NT2/D1 (cell line): ENCODE measurements at regions not wholly inside any gene's neighbourhood (a gene's known extent, or its start where the extent isn't known, plus 50 kb on each side); places are given as distances from the start of the nearest gene placed in this dataset.

Experiments used
- DNase-seq: peaks from one replicate; pipeline ENCODE4 v3.0.0-alpha.2; 2011; ENCODE audit warnings: low read depth, low spot score
- H3K27me3 ChIP-seq: 2 replicates; pipeline ENCODE4 v1.6.0; 2011; ENCODE audit warnings: mild to moderate bottlenecking; ENCODE audit not compliant: insufficient read length, insufficient read depth
- H3K36me3 ChIP-seq: 2 replicates; pipeline ENCODE4 v1.6.1; 2011; ENCODE audit warnings: mild to moderate bottlenecking, low read length, mixed read lengths; ENCODE audit not compliant: insufficient read depth, insufficient read length
- H3K4me1 ChIP-seq: 2 replicates; pipeline ENCODE4 v1.5.1; 2011; ENCODE audit not compliant: insufficient read depth, insufficient read length
- H3K4me3 ChIP-seq: 2 replicates; pipeline ENCODE4 v1.5.1; 2011; ENCODE audit warnings: low read depth; ENCODE audit not compliant: insufficient read length
- H3K9ac ChIP-seq: 2 replicates; pipeline ENCODE4 v1.6.0; 2011; ENCODE audit warnings: low read depth; ENCODE audit not compliant: insufficient read length
- H3K9me3 ChIP-seq: 2 replicates; pipeline ENCODE4 v1.5.1; 2011; ENCODE audit warnings: mild to moderate bottlenecking, low read length; ENCODE audit not compliant: insufficient read depth
- SUZ12 ChIP-seq: IDR thresholded peaks from 2 replicates; pipeline ENCODE4 v1.6.1; 2011; ENCODE audit not compliant: insufficient read length, insufficient read depth; ENCODE audit errors: extremely low read depth
- YY1 ChIP-seq: IDR thresholded peaks from 2 replicates; pipeline ENCODE4 v1.6.1; 2011; ENCODE audit not compliant: insufficient read length, insufficient read depth
- ZNF274 ChIP-seq: IDR thresholded peaks from 2 replicates; pipeline ENCODE4 v1.6.1; 2011; ENCODE audit warnings: mild to moderate bottlenecking, low read depth, low read length

DNA sequence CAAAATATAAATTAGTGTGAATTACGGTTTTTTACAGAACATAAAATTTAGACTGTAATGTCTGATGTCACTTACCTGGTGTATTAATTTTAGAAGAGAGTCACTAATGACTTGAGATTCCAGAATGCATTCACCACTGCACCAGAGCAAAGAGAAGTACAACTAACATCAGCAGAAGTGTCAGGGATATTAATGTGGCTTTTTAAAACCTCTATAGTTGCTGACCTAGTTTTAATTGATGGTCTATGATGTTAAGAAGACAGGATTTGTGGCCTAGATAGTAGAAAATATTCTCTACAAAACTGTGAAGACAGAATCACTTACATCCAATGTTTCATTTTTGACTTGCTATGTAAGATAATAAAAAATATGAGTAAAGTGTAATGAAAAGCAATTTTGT, 1181.6 kb downstream of the RAPGEF2 start:
- no peaks in the 10 kb centered on the region for H3K4me1 ChIP-seq
- no peak overlapping the region for H3K9ac ChIP-seq
- no peaks in the 10 kb centered on the region for H3K36me3 ChIP-seq
- DNase-seq, result no peak
- no peaks in the 10 kb centered on the region for H3K27me3 ChIP-seq
- H3K9me3 ChIP-seq, result no peaks in the 10 kb centered on the region
- TF ChIP-seq SUZ12, result no peak
- no peak for TF ChIP-seq ZNF274
- no peak for TF ChIP-seq YY1
- no peak overlapping the region for H3K4me3 ChIP-seq

DNA sequence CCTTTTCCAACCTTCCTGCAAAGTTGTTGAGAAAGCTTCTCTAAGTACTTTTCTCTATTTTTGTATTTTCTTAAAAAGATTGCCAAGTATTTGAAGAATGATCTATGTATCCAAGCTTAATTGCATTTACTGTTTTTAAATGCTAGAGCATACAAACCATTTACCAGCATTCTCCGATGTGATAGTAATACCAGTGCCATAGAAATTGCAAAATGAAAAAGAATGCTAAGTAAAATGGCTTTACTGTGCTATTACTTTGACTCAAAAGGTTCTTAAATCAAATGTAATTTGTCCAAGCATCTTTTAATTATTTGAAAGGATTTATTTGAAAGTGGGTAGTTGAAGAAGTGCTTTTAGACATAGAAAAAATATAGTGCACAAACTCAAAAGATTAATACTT, 1183.2 kb downstream of the RAPGEF2 start:
- no peak for DNase-seq
- TF ChIP-seq YY1, result no peak
- TF ChIP-seq ZNF274, result no peak
- no peak for TF ChIP-seq SUZ12
- no peaks in the 10 kb centered on the region for H3K27me3 ChIP-seq
- no peaks in the 10 kb centered on the region for H3K4me1 ChIP-seq
- H3K9me3 ChIP-seq, result no peaks in the 10 kb centered on the region
- no peak overlapping the region for H3K4me3 ChIP-seq
- H3K9ac ChIP-seq, result no peak overlapping the region
- no peaks in the 10 kb centered on the region for H3K36me3 ChIP-seq

GRCh38 chr4:160296476-160296875, 1193.6 kb downstream of the RAPGEF2 start:
- Histone ChIP-seq H3K4me1 (no peaks in the 10 kb centered on the region), H3K36me3 (no peaks in the 10 kb centered on the region), H3K9ac (no peak overlapping the region), H3K4me3 (no peak overlapping the region), H3K27me3 (no peaks in the 10 kb centered on the region), H3K9me3 (no peaks in the 10 kb centered on the region)
- no peak for DNase-seq
- TF ChIP-seq YY1 (no peak), ZNF274 (no peak), SUZ12 (no peak)

- TF ChIP-seq YY1, result no peak
- TF ChIP-seq ZNF274, result no peak
- DNase-seq, result no peak
Observed at GRCh38 chr4:160299177-160299576, 1196.3 kb downstream of the RAPGEF2 start.

DNA sequence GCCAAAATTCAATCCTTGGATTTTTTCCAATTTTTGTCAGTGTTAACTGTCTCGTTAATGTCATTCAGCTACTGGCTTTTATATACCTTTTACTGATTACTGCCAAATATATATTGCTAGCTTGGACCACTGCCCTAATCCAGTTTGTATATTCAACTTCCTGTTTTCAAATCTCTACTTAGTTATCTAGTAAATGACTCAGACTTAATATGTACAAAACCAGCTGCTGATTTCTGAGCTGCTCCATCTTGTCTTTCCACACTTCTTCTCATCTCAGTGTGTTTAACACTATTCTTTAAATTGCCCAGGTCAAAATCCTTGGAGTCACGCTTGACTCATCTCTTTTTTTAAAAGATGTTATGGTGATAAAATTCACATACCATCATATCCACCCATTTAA, 1196.7 kb downstream of the RAPGEF2 start:
- no peak overlapping the region for H3K4me3 ChIP-seq
- H3K36me3 ChIP-seq, result no peaks in the 10 kb centered on the region
- no peaks in the 10 kb centered on the region for H3K9me3 ChIP-seq
- H3K27me3 ChIP-seq, result no peaks in the 10 kb centered on the region
- DNase-seq, result no peak
- no peaks in the 10 kb centered on the region for H3K4me1 ChIP-seq
- no peak overlapping the region for H3K9ac ChIP-seq
- TF ChIP-seq ZNF274 (no peak), YY1 (no peak), SUZ12 (no peak)

More at GRCh38 chr4:160299177-160299576, 1196.3 kb downstream of the RAPGEF2 start:
- Histone ChIP-seq H3K27me3 (no peaks in the 10 kb centered on the region), H3K36me3 (no peaks in the 10 kb centered on the region), H3K9ac (no peak overlapping the region), H3K4me3 (no peak overlapping the region), H3K4me1 (no peaks in the 10 kb centered on the region), H3K9me3 (no peaks in the 10 kb centered on the region)

DNA sequence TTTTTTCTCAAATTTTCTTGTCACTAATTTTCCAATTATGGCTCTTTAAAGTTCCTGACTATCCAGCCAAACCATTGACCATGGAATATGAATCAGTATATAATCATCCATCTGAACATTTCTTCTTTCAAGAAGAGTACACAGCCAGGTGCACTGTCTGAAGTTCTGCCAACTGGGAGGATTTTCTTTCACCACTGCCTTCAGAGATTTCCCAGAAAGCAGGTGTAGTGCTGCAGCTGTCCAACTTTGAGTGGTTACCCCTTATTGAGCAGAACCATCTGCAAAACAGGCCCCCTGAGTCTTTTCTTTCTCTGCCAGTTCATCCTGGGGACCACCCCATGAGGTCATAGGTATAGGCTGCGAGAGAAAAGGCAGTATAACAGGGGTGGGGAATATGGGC, 1213.2 kb downstream of the RAPGEF2 start:
- H3K4me3 ChIP-seq, result no peak overlapping the region
- no peaks in the 10 kb centered on the region for H3K27me3 ChIP-seq
- H3K9ac ChIP-seq, result no peak overlapping the region
- no peak for DNase-seq
- no peak for TF ChIP-seq YY1
- no peaks in the 10 kb centered on the region for H3K4me1 ChIP-seq
- H3K9me3 ChIP-seq, result no peaks in the 10 kb centered on the region
- H3K36me3 ChIP-seq, result no peaks in the 10 kb centered on the region

DNA sequence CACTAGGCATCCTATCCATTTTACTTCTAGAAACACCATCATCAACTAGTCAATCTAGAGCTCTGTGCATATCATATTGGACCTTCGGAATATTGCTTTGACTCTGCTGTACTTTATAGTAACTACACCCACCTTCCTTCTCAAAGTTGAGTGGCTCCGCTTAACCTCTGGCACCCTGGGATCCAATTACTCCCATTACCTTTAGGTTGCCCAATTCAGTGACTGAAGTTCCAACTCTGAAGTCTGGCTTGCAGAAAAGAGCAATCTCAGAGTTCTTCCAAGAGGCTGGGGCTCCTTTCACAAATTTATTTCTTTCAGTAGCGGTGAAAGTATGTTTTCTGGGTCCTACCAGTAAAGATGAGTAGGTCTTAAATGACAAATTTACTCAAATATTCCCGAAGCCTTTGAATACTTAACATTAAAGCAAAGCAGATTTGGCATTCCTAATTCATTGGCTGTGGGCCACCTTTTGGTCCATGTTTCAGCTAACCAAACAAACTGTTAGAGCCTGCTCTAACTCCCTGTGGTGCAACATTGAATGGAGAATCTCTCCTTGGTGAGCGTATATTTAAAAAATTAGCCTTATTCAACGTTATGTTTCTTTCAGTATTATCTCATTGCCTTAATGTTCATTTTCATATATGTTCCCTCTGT, 1215.8 kb downstream of the RAPGEF2 start:
- H3K27me3 ChIP-seq, result no peaks in the 10 kb centered on the region
- H3K9ac ChIP-seq, result no peak overlapping the region
- no peak overlapping the region for H3K4me3 ChIP-seq
- no peaks in the 10 kb centered on the region for H3K36me3 ChIP-seq
- DNase-seq, result no peak
- no peaks in the 10 kb centered on the region for H3K9me3 ChIP-seq
- TF ChIP-seq SUZ12 (no peak), ZNF274 (no peak), YY1 (no peak)
- H3K4me1 ChIP-seq, result no peaks in the 10 kb centered on the region
